HG03521 (cell line): ENCODE measurements at regions not wholly inside any gene's neighbourhood (a gene's known extent, or its start where the extent isn't known, plus 50 kb on each side); places are given as distances from the start of the nearest gene placed in this dataset.

Experiments used
- ATAC-seq: cut with Tn5 transposase; IDR thresholded peaks from one replicate; pipeline ENCODE4 v1.9.1; 2021; ENCODE audit warnings: mild to moderate bottlenecking, moderate library complexity; ENCODE audit not compliant: unreplicated experiment

DNA sequence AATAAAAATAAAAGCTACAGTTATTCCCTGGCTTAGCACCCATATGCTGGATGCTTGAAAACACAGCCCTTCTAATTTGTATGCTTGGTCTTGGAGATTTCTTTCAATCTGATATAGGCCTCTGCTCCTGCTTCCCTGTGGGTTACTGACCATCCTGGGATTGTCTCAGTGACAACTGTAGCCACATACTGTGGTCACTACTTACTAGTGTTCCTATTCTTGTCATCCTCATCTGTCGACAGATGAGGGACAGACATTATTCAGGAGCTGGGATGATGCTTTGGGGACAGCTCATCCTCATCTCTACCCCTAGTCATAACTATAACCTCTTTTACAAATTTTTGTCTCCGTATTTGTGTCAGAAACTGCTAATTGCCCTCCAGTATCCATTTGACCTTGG, 388.9 kb upstream of the MAP3K7 start:
- no peak for ATAC-seq

DNA sequence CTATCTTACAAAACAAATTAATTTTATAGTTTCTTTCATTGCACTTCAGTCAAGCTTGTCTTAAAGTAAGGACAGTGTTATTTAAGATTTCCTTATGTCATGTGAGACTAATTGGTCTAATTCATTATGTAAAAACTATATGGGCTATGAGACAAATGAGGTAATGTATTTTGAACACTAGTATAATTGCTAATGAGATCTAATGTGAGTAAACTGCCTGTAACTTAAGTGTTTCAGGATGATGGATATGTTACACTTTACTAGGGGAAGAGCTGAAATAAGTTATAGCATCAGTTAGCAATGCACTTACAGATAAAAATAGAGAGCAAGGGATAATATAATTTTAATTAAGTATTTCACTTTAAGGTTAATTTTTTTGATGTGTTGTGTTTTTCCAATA, 386.3 kb upstream of the MAP3K7 start:
- no peak for ATAC-seq

- ATAC-seq, result no peak
These were observed 383.8 kb upstream of the MAP3K7 start for GRCh38 chr6:90970672-90971071.

DNA sequence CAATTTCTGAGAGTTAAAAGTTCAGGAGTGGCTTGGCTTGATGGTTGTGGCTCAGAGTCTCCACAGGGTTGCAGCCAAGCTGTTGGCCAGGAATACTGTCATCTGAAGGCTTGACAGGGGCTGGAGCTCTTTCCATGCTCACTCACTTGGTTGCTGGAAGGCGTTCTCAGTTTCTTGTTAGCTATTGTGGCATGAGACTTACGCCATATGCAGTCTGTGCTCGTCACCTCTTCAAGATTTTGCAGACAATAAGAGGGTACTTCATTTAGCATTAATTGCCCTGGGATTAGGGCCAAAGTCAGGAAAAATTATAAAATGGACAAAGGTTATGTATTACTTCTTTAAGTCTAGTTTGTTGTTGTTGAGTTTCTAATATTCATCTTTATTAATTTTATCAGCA, 380.6 kb upstream of the MAP3K7 start:
- no peak for ATAC-seq

- no peak for ATAC-seq
These were observed 373.5 kb upstream of the MAP3K7 start for GRCh38 chr6:90960324-90960723.

DNA sequence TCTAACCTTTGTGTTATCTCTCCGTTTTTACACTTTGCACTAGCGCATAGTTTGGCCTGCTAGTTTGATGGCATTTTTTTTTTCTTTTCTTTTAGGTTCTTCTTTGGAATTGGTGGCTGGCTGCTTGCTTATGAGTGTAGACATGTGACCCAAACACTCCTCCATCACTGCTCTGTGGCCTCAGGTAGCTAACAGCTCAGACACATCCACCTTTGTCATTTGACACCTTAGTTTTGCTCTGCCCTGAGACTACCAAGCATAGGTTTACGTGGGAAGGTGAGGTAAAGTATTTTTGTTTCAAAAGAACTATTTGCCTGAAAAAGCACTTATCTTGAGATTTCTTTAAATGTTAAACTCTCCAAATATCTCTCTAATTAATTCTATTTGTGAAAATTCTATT, 368.4 kb upstream of the MAP3K7 start:
- ATAC-seq, result no peak

DNA sequence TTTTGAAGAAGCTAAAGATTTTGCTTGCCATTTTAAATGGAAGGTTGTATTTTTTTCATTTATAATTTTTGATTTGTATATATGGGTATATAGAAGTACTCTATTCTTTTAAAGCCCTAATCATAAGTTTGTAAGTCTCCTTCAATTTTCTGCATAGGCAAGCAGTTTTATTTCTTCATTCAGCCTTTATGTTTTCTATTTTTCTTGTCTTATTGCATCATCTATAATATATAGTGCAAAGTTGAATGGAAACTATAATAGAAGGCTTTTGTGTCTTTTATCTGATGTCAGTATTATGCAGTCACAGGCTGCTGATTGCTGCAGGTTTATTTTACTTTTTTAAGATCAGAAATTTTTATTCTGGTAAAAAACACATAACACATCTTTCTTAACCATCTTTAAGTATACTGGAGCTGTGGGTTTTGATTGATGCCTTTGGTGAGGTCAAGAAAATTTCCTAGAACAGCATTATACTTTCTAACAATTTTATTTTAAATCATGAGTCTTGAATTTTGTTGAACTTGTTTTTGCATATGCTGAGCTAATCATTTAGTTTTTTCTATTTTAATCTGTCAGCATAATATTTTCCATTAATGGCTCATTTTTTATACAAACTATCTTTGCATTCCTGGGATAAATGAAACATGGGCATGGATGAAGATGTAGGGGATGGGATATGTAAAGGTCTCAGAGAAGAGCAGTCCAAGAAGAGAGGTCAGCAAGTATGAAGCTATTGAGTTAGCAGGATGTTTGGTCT, 366.7 kb upstream of the MAP3K7 start:
- ATAC-seq, result no peak

GRCh38 chr6:90952176-90952575, 365.3 kb upstream of the MAP3K7 start:
- no peak for ATAC-seq

- no peak for ATAC-seq
These were observed 361.7 kb upstream of the MAP3K7 start for GRCh38 chr6:90948540-90948939.

DNA sequence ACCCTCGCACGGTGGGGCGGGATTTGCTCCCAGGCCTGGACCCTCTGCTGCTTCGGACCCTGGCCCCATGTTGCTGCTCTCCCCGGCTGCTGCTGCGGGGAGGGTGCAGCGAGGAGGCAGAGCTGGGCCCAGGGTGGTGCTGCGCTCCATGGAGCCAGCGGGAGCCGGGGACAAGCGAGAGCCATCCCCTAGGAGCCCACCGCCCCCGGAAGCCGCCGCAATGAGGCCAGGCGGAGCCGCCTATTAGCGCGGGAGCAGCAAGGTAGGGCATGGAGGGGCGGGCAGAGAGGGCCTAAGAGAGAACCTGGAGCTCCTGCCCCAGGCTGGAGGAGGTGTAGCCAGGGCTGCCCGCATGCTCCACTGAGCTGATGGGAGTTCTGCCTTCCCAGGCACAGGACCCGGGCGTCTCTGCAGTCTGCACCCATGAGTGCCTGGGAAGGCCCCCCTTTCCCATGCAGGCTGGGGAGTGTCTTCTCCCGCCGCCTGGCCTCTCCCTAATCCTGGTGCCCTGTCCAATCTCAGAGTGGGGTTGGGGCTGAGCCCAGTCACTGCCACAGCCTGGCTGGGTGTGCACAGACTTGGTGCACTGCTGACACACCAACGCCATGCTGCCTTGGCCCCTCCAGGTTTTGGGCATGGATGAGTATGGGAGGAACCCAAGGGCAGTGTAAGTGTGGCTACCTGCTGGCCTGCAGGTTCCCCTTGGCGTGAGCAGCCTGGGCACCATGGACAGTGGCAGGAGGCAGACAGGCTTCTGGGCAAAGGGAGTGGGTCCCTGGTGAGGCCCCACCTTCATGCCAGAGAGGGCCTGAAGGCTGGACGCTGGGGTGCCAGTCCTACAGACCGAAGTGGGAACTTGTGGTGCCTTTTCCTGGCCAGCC, 360.6 kb upstream of the MAP3K7 start:
- ATAC-seq, result no peak

- ATAC-seq, result no peak
These were observed 355.0 kb upstream of the MAP3K7 start for GRCh38 chr6:90941885-90942284.

- ATAC-seq, result peak; percentile 94
These were observed 354.1 kb upstream of the MAP3K7 start for GRCh38 chr6:90940812-90941481.

GRCh38 chr6:90939906-90940305, 353.0 kb upstream of the MAP3K7 start:
- no peak for ATAC-seq

DNA sequence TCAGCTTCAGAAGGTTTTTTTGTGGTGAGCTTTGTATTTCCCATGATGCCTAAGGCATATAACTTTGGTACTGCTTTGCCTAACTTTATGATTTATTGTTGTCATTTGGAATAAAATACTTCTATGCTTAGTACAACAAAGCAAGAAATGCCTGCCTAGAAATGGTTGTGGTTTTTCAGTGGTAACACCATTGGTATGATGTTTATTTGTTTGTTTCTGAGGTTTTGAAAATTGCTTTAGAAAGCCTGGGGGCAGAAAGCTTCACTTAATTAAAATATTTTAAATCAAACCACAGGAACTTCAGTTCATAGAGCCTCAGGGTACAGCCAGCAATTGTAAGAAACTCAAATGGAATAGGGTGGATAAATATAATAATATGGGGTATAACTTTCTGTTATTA, 351.2 kb upstream of the MAP3K7 start:
- no peak for ATAC-seq

- ATAC-seq, result no peak
These were observed 349.4 kb upstream of the MAP3K7 start for GRCh38 chr6:90936286-90936685.

GRCh38 chr6:90934966-90935365, 348.1 kb upstream of the MAP3K7 start:
- no peak for ATAC-seq

DNA sequence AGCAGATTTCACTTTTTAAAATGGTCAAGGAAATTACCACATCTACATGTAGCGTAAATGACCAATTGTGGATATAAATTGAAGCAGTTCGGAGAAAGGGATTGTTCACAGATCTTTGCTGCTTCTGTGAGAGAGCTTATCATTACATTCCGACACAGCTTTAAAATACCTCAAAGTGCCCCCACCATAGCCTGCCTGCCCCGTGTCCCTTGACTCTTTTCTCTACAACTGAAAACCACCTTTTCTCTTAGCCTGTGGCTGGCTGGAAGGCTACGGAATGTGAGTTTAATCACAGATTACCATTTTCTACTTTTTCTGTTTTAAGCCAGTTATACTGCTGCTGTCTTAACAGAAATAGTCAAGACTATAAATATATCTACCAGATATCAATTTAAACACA, 347.2 kb upstream of the MAP3K7 start:
- no peak for ATAC-seq

GRCh38 chr6:90932351-90932750, 345.5 kb upstream of the MAP3K7 start:
- no peak for ATAC-seq

GRCh38 chr6:90928051-90928450, 341.2 kb upstream of the MAP3K7 start:
- ATAC-seq, result no peak

DNA sequence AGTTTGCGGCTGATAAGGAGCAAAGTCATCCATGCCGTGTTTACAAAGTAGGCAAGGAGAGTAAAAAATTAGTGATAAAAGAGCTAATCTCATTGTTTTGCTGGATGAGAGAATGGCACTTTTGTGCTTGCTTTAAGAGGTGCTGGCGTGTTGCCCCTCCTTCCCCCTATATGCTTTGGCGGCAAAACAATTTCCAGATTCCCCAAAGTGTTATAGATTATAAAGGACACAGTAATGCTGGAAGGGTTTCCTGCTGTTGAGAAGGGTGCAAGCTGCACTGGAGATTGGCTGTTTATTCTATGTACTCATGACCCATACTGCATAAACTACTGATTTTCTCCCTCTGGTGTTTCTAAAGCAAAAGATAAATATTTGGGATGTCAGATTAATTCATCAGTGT, 338.9 kb upstream of the MAP3K7 start:
- no peak for ATAC-seq

GRCh38 chr6:90922325-90922724, 335.5 kb upstream of the MAP3K7 start:
- no peak for ATAC-seq

DNA sequence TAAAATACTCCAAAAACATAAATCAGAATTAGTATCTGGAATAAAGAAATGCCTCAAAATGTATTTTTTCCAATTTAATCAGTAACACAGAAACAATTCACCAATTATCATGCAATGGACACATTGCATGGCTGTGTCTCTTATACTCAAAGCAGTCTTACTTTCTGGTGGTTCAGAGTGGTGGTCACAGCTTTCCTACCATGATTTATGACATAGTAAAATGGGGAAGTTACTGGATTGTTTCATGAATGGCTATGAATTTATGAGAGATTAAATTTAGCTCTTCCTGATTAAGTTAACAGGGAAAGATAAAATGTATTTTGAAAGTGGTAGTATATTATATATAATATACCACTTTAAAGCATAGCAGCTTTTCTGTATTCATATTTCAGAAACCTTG, 331.5 kb upstream of the MAP3K7 start:
- ATAC-seq, result no peak
